Kidney (tissue), 13 donors: ENCODE measurements at regions not wholly inside any gene's neighbourhood (a gene's known extent, or its start where the extent isn't known, plus 50 kb on each side); places are given as distances from the start of the nearest gene placed in this dataset.
A peak's percentile ranks its signal among the peaks of the same experiment; 100 is the strongest.

Experiments
- DNase-seq, 5 donors: peaks; one replicate each; pipeline ENCODE4 v3.0.0-alpha.2; 2013 to 2020
- FAIRE-seq: peaks from 2 replicates; lab custom pipeline; 2012; peaks lifted over from hg19 to GRCh38; lab: Jason Lieb, UNC
- H3K27ac ChIP-seq, 2 donors: one replicate each; pipeline ENCODE4 v1.7.0; 2013; ENCODE audit warnings: low read depth in 2 of 2, low read length in 2 of 2, inconsistent platforms in 1 of 2
- H3K27me3 ChIP-seq: one replicate; pipeline ENCODE4 v1.7.1; 2013; ENCODE audit warnings: low read length, inconsistent platforms; ENCODE audit not compliant: control insufficient read depth, insufficient read depth
- H3K36me3 ChIP-seq, 3 donors: one replicate each; pipeline versions ENCODE4 v1.7.0 to v1.7.1; 2013; ENCODE audit warnings: low read length in 3 of 3, control low read depth in 1 of 3, inconsistent platforms in 1 of 3; ENCODE audit not compliant: insufficient read depth in 3 of 3, control insufficient read depth in 2 of 3
- H3K4me1 ChIP-seq, 3 donors: one replicate each; pipeline versions ENCODE4 v1.7.0 to v1.7.1; 2013; ENCODE audit warnings: low read length in 3 of 3, inconsistent platforms in 1 of 3, low read depth in 1 of 3; ENCODE audit not compliant: control insufficient read depth in 2 of 3, insufficient read depth in 2 of 3
- H3K4me3 ChIP-seq, 3 donors: one replicate each; pipeline versions ENCODE4 v1.7.0 to v1.8.1; 2013; ENCODE audit warnings: low read length in 3 of 3, control low read depth in 1 of 3, inconsistent platforms in 1 of 3
- H3K9ac ChIP-seq, 3 donors: one replicate each; pipeline versions ENCODE4 v1.7.0 to v1.7.1; 2013; ENCODE audit warnings: low read length in 3 of 3, control low read depth in 1 of 3, inconsistent platforms in 1 of 3
- H3K9me3 ChIP-seq, 3 donors: one replicate each; pipeline versions ENCODE4 v1.7.0 to v1.7.1; 2013; ENCODE audit warnings: low read length in 3 of 3, control low read depth in 1 of 3, inconsistent platforms in 1 of 3; ENCODE audit not compliant: control insufficient read depth in 2 of 3, insufficient read depth in 1 of 3
- CTCF ChIP-seq: IDR thresholded peaks from 3 replicates; pipeline ENCODE4 v1.5.1; 2012; ENCODE audit warnings: mild to moderate bottlenecking, moderate library complexity, borderline replicate concordance; ENCODE audit not compliant: insufficient read depth; ENCODE audit errors: extremely low read depth
- intact Hi-C: fragments of 100-400 bp; cut with DNase I; formaldehyde crosslinking; loops from one replicate; pipeline ENCODE4 v1.11.1; 2022
- donor health status: control.
- donor health status: control.
- donor health status: control.
- donor health status: control.
- donor health status: control.
- donor health status: DM: yes; HTN: yes; CAD: no.
- donor health status: Normal renal cell carcinoma (clear cell type).

DNA sequence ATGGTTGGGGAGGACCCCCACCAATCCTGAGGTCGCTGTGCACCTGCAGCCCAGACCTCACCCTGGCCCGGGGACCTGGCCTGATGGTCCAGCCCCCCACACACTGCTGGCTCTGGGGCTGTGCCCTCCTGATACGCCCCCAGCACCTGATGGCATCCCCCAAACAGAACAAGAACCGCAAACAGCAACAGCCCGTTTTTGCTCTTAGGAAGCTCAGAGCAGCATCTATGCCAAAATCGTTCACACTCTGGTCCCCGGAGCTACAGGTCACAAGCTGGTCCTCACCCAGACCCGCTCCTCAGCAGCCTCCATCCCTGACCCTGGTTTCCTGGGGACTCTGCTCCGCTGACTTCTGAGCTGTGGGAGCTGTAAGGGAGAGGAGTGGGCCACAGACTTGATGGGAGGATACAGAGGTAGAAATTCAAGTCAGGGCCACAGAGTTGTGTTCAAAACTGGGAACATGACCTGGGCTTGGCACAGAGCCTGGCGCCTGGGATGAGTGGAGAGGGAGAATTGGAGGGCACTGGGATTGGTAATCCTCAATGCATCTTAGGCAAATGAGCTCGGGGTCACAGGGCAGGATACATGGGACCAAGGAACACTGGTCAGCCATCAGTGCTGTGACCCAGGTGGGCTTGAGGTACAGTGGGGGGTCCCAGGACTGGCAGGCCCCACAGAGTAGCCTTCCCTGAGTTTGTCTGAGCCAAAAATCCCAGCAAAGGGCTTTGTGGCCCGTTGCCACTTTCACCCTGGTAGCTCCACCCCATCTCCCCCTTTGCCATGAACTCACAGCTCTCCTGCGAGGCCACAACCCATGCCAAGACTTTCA lies 170.9 kb upstream of the RTL1 start:
- FAIRE-seq (no peak), DNase-seq (peak in 3 of 5 donors; percentile 6 to 40 (median 9))
- H3K36me3 ChIP-seq: no peaks in the 10 kb centered on the region
- H3K9me3 ChIP-seq: no peaks in the 10 kb centered on the region
- H3K4me1 ChIP-seq: no peaks in the 10 kb centered on the region
- no peak overlapping the region for H3K9ac ChIP-seq
- H3K4me3 ChIP-seq: no peak overlapping the region
- H3K27ac ChIP-seq: no peak overlapping the region
- no peaks in the 10 kb centered on the region for H3K27me3 ChIP-seq
- TF ChIP-seq CTCF: no peak
- intact Hi-C loops: no loop called here

DNA sequence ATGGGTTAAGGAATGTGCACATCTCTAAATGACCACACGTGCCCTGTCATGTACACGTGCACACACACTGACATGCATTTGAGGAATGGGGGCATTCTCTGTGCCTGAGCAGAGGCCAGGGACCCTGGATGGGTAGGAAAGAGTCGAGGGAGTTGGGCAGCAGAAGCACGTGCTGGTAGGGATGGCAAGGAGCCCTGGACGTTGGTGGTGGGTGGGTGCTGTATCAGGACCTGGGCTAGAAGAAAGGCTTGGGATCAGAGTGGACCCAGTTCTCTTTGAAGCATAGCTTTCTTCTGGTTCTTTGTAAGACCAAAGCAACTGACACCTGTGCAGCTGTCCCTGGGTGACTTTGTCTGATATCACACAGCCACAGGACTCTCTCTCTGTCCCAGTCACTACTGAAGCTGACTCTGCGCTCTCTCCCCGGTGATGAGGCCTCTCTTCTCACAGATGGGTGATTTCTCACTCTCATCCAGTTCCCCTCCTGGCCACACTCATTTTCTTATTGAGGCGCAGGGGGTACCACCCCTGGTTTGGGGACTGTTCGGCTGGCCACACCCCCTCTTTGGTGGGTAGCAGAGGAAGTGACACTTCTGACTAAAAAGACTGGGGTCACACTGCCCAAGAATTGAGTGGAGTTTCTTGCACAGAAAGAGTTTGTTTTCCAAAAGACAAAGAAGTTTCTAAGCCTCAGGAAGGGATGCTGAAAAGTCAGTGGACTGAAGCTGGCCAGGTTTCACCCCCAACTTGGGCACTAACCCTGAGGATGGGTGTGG lies 171.7 kb upstream of the RTL1 start:
- no peak overlapping the region for H3K4me3 ChIP-seq
- no peak for TF ChIP-seq CTCF
- no peaks in the 10 kb centered on the region for H3K27me3 ChIP-seq
- H3K4me1 ChIP-seq: no peaks in the 10 kb centered on the region
- no peaks in the 10 kb centered on the region for H3K9me3 ChIP-seq
- intact Hi-C loops: no loop called here
- FAIRE-seq: no peak
- no peak overlapping the region for H3K9ac ChIP-seq
- H3K27ac ChIP-seq: no peak overlapping the region
- peak in 2 of 5 donors; percentile 6 to 37 for DNase-seq
- no peaks in the 10 kb centered on the region for H3K36me3 ChIP-seq

DNA sequence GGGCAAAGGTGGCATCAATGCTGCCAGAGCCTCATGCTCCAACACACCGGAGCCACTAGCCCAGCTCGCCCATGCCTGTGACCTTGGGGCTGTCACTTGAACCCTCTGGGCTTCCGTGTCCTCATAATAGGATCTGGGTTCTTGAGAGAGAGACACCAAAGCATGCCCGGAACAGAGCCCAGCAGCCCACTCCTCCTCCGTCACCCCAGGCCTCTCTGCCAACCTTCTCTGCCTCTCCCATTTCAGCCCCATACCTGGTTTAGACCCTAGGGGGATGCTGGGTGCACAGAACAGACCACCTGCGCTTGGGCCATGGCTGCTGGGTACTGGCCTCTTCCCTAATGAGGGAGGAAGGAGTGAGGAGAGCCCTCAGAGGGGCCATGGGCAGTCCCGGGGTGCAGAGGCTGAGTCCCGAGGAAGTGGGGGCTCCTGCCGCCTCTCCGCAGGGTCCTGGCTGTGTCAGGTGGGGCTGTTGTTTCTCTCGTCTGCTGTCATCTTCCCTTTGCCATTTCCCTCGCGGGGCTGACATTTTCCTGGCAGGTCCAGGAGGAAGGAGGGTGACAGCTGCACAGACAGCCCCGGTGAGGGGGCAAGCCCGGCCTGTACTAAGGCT lies 172.4 kb upstream of the RTL1 start:
- no peaks in the 10 kb centered on the region for H3K36me3 ChIP-seq
- no peaks in the 10 kb centered on the region for H3K4me1 ChIP-seq
- H3K9ac ChIP-seq: no peak overlapping the region
- H3K9me3 ChIP-seq: no peaks in the 10 kb centered on the region
- H3K4me3 ChIP-seq: no peak overlapping the region
- intact Hi-C loops: no loop called here
- peak in 3 of 5 donors; percentile 7 to 34 (median 30) for DNase-seq
- no peak overlapping the region for H3K27ac ChIP-seq
- no peaks in the 10 kb centered on the region for H3K27me3 ChIP-seq
- no peak for TF ChIP-seq CTCF
- FAIRE-seq: no peak
